ENCODE measurements at regions not wholly inside any gene's neighbourhood (a gene's known extent, or its start where the extent isn't known, plus 50 kb on each side); places are given as distances from the start of the nearest gene placed in this dataset.

DNA sequence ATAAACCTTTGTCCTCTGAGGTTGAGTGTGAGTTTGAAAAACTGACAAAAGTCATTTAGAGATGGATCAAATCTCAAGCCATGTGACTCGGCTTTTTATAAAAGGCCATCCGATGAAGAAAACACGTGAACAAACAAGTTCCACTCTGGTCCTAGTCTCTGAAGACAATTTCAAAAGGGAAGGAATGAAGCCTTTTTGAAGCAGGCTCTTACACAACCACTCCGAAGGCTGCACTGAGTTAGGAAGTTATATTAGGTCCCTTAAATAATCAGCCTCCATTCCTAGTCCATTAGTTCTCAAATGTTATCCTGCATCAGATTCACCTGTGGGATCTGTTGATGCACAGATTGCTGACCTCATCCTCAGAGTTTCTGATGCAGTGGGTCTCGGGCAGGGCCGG is 166.6 kb upstream of the HMHB1 start:
- DNase-seq (ENCODE audit: low read depth) = no peak
- TF ChIP-seq, protein P1, sequence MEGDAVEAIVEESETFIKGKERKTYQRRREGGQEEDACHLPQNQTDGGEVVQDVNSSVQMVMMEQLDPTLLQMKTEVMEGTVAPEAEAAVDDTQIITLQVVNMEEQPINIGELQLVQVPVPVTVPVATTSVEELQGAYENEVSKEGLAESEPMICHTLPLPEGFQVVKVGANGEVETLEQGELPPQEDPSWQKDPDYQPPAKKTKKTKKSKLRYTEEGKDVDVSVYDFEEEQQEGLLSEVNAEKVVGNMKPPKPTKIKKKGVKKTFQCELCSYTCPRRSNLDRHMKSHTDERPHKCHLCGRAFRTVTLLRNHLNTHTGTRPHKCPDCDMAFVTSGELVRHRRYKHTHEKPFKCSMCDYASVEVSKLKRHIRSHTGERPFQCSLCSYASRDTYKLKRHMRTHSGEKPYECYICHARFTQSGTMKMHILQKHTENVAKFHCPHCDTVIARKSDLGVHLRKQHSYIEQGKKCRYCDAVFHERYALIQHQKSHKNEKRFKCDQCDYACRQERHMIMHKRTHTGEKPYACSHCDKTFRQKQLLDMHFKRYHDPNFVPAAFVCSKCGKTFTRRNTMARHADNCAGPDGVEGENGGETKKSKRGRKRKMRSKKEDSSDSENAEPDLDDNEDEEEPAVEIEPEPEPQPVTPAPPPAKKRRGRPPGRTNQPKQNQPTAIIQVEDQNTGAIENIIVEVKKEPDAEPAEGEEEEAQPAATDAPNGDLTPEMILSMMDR (IDR thresholded peaks at IDR 0.05; ENCODE audit: insufficient read depth, low read depth, low read length, missing control alignments) = no peak
- no peak overlapping the region for H3K4me3 ChIP-seq (ENCODE audit: low read depth, low read length)

DNA sequence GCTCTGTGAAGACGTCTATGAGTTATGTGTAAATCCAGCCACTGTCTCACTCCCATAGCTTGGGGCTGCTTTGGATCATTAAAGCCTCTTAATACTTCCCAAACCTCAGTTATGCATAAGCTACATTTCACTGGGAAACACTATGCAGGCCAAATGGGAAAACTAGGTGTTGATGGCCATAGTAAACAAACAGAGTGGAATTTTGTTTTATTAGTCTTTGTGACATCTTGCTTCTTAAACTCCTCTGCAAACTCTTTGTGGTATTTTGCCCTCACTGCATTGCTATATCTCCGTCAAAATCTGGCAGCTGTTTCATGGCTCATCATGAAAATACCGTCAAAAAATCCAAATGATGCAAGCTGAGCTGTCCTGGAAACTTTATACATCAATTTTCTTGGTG is 167.2 kb upstream of the HMHB1 start:
- no peak overlapping the region for H3K4me3 ChIP-seq (ENCODE audit: low read depth, low read length)
- TF ChIP-seq, protein P1 (IDR thresholded peaks at IDR 0.05; ENCODE audit: insufficient read depth, low read depth, low read length, missing control alignments) = no peak
- no peak for DNase-seq (ENCODE audit: low read depth)

DNA sequence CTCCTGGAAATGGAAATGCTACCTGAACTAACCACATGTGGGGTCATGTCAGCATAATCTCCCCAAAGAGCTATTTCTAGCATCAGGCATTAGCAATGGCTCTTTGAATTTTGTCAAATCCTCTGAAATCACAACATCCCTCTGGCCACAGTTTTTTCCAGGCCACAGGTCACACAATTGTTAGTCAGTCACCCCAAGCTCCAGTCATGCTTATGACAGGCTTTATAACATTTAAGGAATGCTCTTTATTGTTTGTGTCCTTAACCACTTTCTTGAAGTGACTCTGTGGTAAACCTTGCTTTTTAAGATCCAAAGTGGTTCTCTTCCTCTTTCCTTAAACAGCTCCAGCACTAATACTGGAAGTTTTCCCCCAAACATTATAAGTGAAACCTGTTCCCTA is 169.2 kb upstream of the HMHB1 start:
- TF ChIP-seq, protein P1 (IDR thresholded peaks at IDR 0.05; ENCODE audit: insufficient read depth, low read depth, low read length, missing control alignments) = no peak
- no peak for DNase-seq (ENCODE audit: low read depth)
- H3K4me3 ChIP-seq (ENCODE audit: low read depth, low read length) = no peak overlapping the region

DNA sequence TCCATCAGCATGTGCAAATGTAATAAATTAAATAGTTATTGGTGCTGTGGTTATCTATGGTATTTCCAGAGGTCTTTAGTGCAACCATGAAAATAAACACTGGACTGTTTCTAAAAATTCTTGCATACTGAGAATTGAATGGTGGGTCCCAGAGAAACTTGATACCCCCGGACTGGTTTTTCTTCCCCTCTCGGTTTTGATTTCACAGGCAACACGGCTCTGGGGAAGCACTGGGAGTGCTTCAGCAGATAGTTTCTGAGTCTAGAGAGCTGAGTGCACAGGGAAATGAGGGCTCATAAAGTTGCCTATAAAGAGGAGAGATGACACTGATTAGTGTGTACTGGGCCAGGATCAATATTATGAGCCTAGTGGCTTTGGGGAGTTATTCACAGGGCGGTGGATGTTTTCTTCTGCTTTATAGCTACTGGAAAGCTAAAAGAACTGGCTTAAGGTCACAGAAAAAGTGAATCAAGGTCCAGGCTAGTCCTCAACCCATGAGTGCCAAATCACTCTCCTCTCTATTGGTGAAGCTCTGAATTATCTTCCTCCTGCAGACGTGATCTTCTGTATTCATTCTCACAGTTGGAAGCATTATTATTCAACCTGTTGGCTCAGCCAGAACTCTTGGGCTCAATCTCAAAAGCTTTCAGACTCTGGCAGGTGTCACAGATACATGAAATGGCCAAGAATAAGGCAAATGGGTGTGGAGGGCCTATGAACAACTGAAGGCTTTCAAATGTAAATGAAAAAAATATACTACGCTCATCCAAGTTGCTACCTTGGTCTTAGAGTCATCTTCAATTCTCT is 170.2 kb upstream of the HMHB1 start:
- TF ChIP-seq, protein P1 (IDR thresholded peaks at IDR 0.05; ENCODE audit: insufficient read depth, low read depth, low read length, missing control alignments) = no peak
- peak; percentile 64 for DNase-seq (ENCODE audit: low read depth)

DNA sequence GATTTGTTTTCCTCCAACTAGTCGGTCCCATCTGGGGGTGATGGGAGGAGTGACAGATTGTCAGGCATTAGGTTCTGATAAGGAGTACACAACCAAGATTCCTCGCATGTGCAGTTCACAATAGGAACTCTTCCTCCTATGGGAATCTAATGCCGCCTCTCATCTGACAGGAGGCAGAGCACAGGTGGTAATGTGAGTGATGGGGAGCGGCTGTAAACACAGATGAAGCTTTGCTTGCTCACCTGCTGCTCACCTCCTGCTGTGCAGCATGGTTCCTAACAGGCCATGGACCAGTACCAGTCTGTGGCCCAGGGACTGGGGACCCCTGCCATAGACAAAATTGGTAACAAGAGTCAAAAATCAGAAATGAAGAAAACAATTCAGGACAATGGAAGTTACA is 173.3 kb upstream of the HMHB1 start:
- H3K4me3 ChIP-seq (ENCODE audit: low read depth, low read length) = no peak overlapping the region
- no peak for DNase-seq (ENCODE audit: low read depth)
- TF ChIP-seq, protein P1 (IDR thresholded peaks at IDR 0.05; ENCODE audit: insufficient read depth, low read depth, low read length, missing control alignments) = no peak

More for the DNA sequence above, 170.2 kb upstream of the HMHB1 start:
- no peak overlapping the region for H3K4me3 ChIP-seq (ENCODE audit: low read depth, low read length)

DNA sequence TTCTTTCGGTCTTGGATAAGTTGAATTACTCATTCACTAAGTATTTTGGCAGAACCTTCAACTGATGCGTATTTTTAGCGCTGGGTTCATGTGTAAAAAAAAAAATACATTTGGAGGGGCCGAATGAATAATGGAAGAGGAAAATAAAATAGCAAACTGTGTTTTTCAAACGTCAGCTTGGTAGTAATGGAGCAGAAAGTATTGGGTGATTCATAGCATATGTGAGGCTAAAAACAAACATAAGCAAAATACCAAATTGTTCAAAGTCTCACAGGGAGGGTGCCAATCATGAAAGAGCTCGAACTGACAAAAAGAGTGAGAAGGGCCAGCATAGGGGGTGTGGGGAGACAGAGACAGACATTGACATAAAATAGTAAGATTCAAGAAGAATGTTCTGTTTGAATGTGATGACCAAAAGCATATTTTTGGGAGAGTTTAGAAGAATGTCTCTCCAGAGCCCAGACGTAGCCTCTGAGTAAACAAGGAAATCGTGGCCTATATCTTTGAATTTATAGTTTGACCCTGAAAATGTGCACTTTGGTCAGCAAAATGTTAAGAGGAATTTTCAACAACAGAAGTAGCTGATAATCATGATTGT is 174.9 kb upstream of the HMHB1 start:
- DNase-seq (ENCODE audit: low read depth) = no peak
- H3K4me3 ChIP-seq (ENCODE audit: low read depth, low read length) = no peak overlapping the region
- TF ChIP-seq, protein P1 (IDR thresholded peaks at IDR 0.05; ENCODE audit: insufficient read depth, low read depth, low read length, missing control alignments) = no peak

All from GM12865 (cell line).